Smooth muscle cell (in vitro differentiated cells): ENCODE measurements at regions not wholly inside any gene's neighbourhood (a gene's known extent, or its start where the extent isn't known, plus 50 kb on each side); places are given as distances from the start of the nearest gene placed in this dataset.

ENCODE experiments used
- DNase-seq: peaks from one replicate; lab custom pipeline; 2025; ENCODE audit not compliant: unreplicated experiment; lab: John Stamatoyannopoulos, UW
- H2AFZ ChIP-seq: fragments of 200-600 bp; sonication (generic); 2 replicates; pipeline ENCODE4 v1.6.0; 2016; ENCODE audit warnings: antibody characterized with exemption, low read depth, mild to moderate bottlenecking
- H3F3A ChIP-seq: fragments of 200-600 bp; sonication (generic); 2 replicates; pipeline ENCODE4 v1.6.0; 2017; ENCODE audit warnings: antibody characterized with exemption, low read depth
- H3K27ac ChIP-seq: fragments of 200-600 bp; sonication (generic); 2 replicates; pipeline ENCODE4 v1.5.1; 2016; ENCODE audit warnings: low read depth, mild to moderate bottlenecking
- H3K27me3 ChIP-seq: fragments of 200-600 bp; sonication (generic); 2 replicates; pipeline ENCODE4 v1.6.1; 2016; ENCODE audit warnings: low read depth, mild to moderate bottlenecking
- H3K36me3 ChIP-seq: fragments of 200-600 bp; sonication (generic); 2 replicates; pipeline ENCODE4 v1.5.1; 2016; ENCODE audit warnings: low read depth
- H3K4me1 ChIP-seq: fragments of 200-600 bp; sonication (generic); 2 replicates; pipeline ENCODE4 v1.5.1; 2016; ENCODE audit warnings: low read depth
- H3K4me2 ChIP-seq: fragments of 200-600 bp; sonication (generic); 2 replicates; pipeline ENCODE4 v1.6.0; 2016; ENCODE audit warnings: mild to moderate bottlenecking
- H3K4me3 ChIP-seq: fragments of 200-600 bp; sonication (generic); 2 replicates; pipeline ENCODE4 v1.5.1; 2016; ENCODE audit warnings: mild to moderate bottlenecking
- H3K79me2 ChIP-seq: fragments of 200-600 bp; sonication (generic); 2 replicates; pipeline ENCODE4 v1.6.0; 2016; ENCODE audit warnings: low read depth, mild to moderate bottlenecking
- H3K9ac ChIP-seq: fragments of 200-600 bp; sonication (generic); 2 replicates; pipeline ENCODE4 v1.6.0; 2016; ENCODE audit warnings: low read depth
- H3K9me3 ChIP-seq: fragments of 200-600 bp; sonication (generic); replicated peaks from 2 replicates; pipeline ENCODE4 v1.5.1; 2016; ENCODE audit warnings: low read depth
- H4K20me1 ChIP-seq: fragments of 200-600 bp; sonication (generic); 2 replicates; pipeline ENCODE4 v1.6.0; 2016; ENCODE audit warnings: low read depth
- CTCF ChIP-seq: fragments of 200-600 bp; sonication (generic); IDR thresholded peaks from 2 replicates; pipeline ENCODE4 v1.5.1; 2017; ENCODE audit warnings: borderline replicate concordance, mild to moderate bottlenecking, antibody characterized with exemption; ENCODE audit not compliant: insufficient read depth, poor library complexity, severe bottlenecking
- WGBS: methylation state at CpG from one replicate; pipeline ENCODE4 v1.1.7; 2016; ENCODE audit warnings: low lambda C conversion rate; 5-methylcytosine and 5-hydroxymethylcytosine counted together

GRCh38 chr10:93220296-93221170 is 146.8 kb downstream of the CYP26A1 start:
- H3K27ac ChIP-seq: no peak overlapping the region
- H3K27me3 ChIP-seq: no peaks in the 10 kb centered on the region
- H3K4me3 ChIP-seq: no peak overlapping the region
- no peak for DNase-seq
- H4K20me1 ChIP-seq: no peaks in the 10 kb centered on the region
- H3K9ac ChIP-seq: no peak overlapping the region
- no peaks in the 10 kb centered on the region for H3K4me1 ChIP-seq
- 77% methylated on average over 33 of the region's 33 CpGs for WGBS
- no peaks in the 10 kb centered on the region for H3K9me3 ChIP-seq
- no peak for TF ChIP-seq CTCF
- H3K4me2 ChIP-seq: no peak overlapping the region
- no peaks in the 10 kb centered on the region for H3F3A ChIP-seq
- no peaks in the 10 kb centered on the region for H3K79me2 ChIP-seq
- no peak overlapping the region for H2AFZ ChIP-seq
- H3K36me3 ChIP-seq: no peaks in the 10 kb centered on the region

GRCh38 chr10:93221171-93221496 is 147.4 kb downstream of the CYP26A1 start:
- H3K9me3 ChIP-seq: no peaks in the 10 kb centered on the region
- no peak for DNase-seq
- no peaks in the 10 kb centered on the region for H3K36me3 ChIP-seq
- TF ChIP-seq CTCF: no peak
- H3K4me2 ChIP-seq: no peak overlapping the region
- H3K4me3 ChIP-seq: no peak overlapping the region
- no peak overlapping the region for H3K27ac ChIP-seq
- H3K4me1 ChIP-seq: no peaks in the 10 kb centered on the region
- WGBS: 94% methylated on average over 18 of the region's 18 CpGs
- H2AFZ ChIP-seq: no peak overlapping the region
- no peaks in the 10 kb centered on the region for H3K27me3 ChIP-seq
- H3K9ac ChIP-seq: no peak overlapping the region
- H3F3A ChIP-seq: no peaks in the 10 kb centered on the region
- no peaks in the 10 kb centered on the region for H3K79me2 ChIP-seq
- no peaks in the 10 kb centered on the region for H4K20me1 ChIP-seq

- Histone ChIP-seq H3K9ac (no peak overlapping the region), H3K79me2 (no peaks in the 10 kb centered on the region), H3F3A (no peaks in the 10 kb centered on the region), H4K20me1 (no peaks in the 10 kb centered on the region), H3K4me2 (no peak overlapping the region), H3K36me3 (no peaks in the 10 kb centered on the region), H2AFZ (no peak overlapping the region), H3K27me3 (no peaks in the 10 kb centered on the region), H3K9me3 (no peaks in the 10 kb centered on the region), H3K4me1 (no peaks in the 10 kb centered on the region), H3K4me3 (no peak overlapping the region), H3K27ac (no peak overlapping the region)
- no peak for TF ChIP-seq CTCF
- 95% methylated on average over 5 of the region's 5 CpGs for WGBS
- DNase-seq: no peak
These were observed 147.8 kb downstream of the CYP26A1 start for GRCh38 chr10:93221521-93221920.

- no peaks in the 10 kb centered on the region for H3K9me3 ChIP-seq
- no peaks in the 10 kb centered on the region for H4K20me1 ChIP-seq
- H3K27ac ChIP-seq: no peak overlapping the region
- H3K36me3 ChIP-seq: no peaks in the 10 kb centered on the region
- no peak overlapping the region for H2AFZ ChIP-seq
- no peak overlapping the region for H3K4me3 ChIP-seq
- H3K4me2 ChIP-seq: no peak overlapping the region
- no peaks in the 10 kb centered on the region for H3K4me1 ChIP-seq
- no peak for TF ChIP-seq CTCF
- H3K9ac ChIP-seq: no peak overlapping the region
- H3K79me2 ChIP-seq: no peaks in the 10 kb centered on the region
- no peaks in the 10 kb centered on the region for H3F3A ChIP-seq
- WGBS: 44% methylated on average over 1 of the region's 1 CpG
- no peak for DNase-seq
- no peaks in the 10 kb centered on the region for H3K27me3 ChIP-seq
These were observed 148.6 kb downstream of the CYP26A1 start for GRCh38 chr10:93222211-93222754.
